NB4 (cell line): ENCODE measurements at regions not wholly inside any gene's neighbourhood (a gene's known extent, or its start where the extent isn't known, plus 50 kb on each side); places are given as distances from the start of the nearest gene placed in this dataset.

Experiments used
- DNase-seq: peaks from one replicate; pipeline ENCODE4 v3.0.0; 2010; ENCODE audit warnings: low read depth
- H3K4me3 ChIP-seq: one replicate; pipeline ENCODE4 v1.5.1; 2011; ENCODE audit warnings: mild to moderate bottlenecking, low read depth, low read length, moderate library complexity
- MYC ChIP-seq: IDR thresholded peaks from 2 replicates; pipeline ENCODE4 v1.6.1; 2011; ENCODE audit warnings: low read depth, low read length
- POLR2A ChIP-seq: IDR thresholded peaks from 2 replicates; pipeline ENCODE4 v1.6.1; 2011; ENCODE audit warnings: mild to moderate bottlenecking; ENCODE audit not compliant: insufficient read length; ENCODE audit errors: extremely low read depth
- TF ChIP-seq, protein P1 (sequence below): IDR thresholded peaks from 2 replicates; pipeline ENCODE4 v1.6.1; 2011; ENCODE audit warnings: low read depth, low read length
- TF ChIP-seq, protein P2 (sequence below): IDR thresholded peaks from one replicate; pipeline ENCODE4 v1.5.1; 2012; ENCODE audit warnings: low read depth, low read length

DNA sequence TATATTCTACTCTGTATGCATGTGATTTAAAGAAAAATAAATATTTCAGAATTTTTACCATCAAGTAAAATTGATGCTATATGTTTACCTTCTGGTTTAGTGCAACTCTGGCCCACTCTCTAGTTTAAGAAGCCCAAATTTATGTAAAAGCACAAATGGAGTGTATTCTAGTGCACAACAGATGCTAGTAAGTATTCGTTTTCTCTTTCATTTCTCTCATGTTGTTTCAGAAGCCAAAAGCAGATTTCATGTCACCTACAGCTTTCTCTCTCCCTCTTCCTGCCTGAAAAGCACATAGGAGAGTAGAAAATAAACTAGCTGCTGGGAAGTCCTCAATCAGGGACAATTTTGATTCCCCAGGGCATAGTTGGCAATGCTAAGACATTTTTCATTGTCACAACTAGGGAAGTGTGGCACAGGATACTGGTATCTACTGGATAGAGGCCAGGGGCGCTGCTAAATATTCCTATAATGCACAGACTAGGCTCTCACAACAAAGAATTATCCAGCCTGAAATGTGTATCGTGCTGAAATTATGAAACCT, 147.4 kb upstream of the ARHGEF26 start:
- no peak overlapping the region for H3K4me3 ChIP-seq
- no peak for TF ChIP-seq MYC
- no peak for TF ChIP-seq POLR2A
- TF ChIP-seq, protein P1, sequence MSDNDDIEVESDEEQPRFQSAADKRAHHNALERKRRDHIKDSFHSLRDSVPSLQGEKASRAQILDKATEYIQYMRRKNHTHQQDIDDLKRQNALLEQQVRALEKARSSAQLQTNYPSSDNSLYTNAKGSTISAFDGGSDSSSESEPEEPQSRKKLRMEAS: no peak
- TF ChIP-seq, protein P2, sequence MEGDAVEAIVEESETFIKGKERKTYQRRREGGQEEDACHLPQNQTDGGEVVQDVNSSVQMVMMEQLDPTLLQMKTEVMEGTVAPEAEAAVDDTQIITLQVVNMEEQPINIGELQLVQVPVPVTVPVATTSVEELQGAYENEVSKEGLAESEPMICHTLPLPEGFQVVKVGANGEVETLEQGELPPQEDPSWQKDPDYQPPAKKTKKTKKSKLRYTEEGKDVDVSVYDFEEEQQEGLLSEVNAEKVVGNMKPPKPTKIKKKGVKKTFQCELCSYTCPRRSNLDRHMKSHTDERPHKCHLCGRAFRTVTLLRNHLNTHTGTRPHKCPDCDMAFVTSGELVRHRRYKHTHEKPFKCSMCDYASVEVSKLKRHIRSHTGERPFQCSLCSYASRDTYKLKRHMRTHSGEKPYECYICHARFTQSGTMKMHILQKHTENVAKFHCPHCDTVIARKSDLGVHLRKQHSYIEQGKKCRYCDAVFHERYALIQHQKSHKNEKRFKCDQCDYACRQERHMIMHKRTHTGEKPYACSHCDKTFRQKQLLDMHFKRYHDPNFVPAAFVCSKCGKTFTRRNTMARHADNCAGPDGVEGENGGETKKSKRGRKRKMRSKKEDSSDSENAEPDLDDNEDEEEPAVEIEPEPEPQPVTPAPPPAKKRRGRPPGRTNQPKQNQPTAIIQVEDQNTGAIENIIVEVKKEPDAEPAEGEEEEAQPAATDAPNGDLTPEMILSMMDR: no peak
- no peak for DNase-seq

DNA sequence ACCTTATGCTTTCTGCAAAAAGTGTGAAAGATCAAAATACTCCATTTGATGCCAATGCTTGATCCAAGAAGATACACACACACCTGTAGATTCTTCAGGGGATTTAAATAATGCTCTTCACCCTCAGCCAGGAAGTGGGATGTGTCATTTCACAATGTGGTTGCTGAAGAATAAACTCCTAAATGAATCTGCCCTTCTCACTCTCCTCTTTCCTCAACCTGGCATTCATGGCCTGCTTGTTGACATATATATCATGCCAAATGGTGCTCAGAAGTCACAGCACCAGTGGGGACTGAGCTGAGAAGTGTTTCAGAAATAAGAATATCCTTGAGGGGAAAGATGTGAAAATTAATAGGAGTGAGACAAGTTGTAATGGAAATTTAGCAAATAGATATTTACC, 146.6 kb upstream of the ARHGEF26 start:
- no peak overlapping the region for H3K4me3 ChIP-seq
- DNase-seq: no peak
- TF ChIP-seq, protein P1: no peak
- TF ChIP-seq, protein P2: no peak
- TF ChIP-seq MYC (no peak), POLR2A (no peak)

DNA sequence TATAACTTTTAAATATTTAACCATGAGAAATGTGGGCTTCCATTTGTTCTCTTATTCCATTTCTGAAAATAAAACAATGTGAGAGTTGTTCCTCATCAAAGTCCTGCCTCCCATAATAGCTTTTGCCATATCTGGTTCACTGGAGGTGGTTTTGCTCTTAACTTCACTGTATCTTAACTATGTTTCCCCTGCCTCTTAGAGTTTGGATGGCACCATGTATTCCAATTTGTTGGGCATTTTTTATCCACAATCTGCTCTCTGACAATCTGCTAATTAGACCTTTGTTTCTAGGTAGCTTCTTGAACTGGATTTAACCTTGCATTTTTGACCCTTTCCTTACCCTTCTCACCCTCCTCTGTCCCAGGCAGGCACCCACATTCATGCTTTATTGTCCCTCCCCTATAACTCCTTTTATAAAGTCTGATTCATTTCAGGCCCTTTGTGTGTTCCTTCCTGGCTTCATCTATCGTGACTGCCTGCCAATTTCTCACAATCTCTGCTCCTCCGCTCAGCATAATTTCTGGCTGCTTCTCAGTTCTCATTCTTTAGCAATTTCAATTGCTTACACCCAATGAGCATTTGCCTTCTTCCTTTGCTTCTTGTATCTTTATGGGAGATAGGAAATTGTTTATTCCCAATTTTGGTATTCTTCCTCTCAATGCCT, 144.2 kb upstream of the ARHGEF26 start:
- H3K4me3 ChIP-seq: no peak overlapping the region
- DNase-seq: no peak
- TF ChIP-seq, protein P2: no peak
- TF ChIP-seq POLR2A: no peak
- TF ChIP-seq, protein P1: no peak
- TF ChIP-seq MYC: no peak

DNA sequence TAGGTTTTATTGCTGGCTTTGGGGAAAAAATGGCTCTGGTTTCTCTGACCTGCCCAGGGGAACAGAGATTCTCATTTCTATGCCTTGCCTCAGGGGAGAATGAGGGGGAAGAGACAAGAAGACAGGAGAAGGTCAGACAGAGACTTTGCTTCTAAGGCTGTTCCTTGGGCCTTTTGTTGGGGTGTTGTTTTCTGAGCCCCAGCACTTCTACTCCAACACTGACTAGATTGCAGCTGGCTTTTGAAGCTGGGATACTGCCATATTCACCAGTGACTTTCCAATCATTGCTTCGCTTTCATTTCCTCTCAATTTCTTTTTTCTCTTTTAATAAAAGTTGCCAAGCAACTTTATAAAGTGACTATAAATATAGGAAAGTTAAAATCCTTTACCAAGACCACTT, 143.2 kb upstream of the ARHGEF26 start:
- H3K4me3 ChIP-seq: no peak overlapping the region
- no peak for DNase-seq
- TF ChIP-seq, protein P2: no peak
- TF ChIP-seq, protein P1: no peak
- TF ChIP-seq POLR2A (no peak), MYC (no peak)

DNA sequence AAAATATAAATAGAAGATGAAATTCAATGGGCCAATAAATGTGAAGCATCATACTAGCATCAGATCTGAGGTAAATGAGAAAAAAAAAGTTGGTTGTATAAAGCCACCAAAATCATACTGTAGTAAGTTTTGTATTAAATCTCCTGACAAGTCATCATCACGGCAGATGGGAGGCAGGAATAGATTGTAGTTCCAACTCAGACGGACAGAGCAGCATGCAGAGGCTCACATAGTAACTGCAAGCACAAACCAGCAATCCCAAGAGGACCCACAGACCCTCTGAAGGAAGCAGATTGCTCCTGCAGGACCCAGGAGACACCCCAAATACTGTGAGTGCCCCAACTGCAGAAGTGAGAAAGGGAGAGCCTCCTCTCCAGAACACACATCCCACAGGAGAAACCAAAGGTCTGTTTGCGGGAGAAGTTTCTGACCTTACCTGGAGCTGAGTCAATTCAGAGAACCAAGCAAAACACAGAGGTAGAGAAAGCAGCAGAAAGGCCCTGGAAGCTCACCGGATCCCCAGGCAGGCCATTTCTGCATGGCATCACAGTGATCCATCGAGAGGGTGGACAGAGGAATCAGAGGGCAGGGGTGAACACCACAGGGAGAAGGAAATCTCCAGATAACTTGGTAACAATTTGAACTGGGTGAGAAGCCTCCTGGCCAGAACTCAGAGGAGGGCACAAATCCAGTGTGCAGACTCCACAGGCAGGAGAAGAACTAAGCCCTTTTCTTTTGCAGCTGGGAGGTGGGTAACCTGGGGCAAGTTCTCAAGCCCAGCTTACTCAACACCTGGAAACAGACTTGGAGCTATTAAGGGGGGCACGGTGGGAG, 141.6 kb upstream of the ARHGEF26 start:
- no peak overlapping the region for H3K4me3 ChIP-seq
- no peak for DNase-seq
- TF ChIP-seq, protein P2: no peak
- TF ChIP-seq, protein P1: no peak
- TF ChIP-seq MYC (no peak), POLR2A (no peak)
